ENCODE measurements at regions not wholly inside any gene's neighbourhood (a gene's known extent, or its start where the extent isn't known, plus 50 kb on each side); places are given as distances from the start of the nearest gene placed in this dataset.

DNA sequence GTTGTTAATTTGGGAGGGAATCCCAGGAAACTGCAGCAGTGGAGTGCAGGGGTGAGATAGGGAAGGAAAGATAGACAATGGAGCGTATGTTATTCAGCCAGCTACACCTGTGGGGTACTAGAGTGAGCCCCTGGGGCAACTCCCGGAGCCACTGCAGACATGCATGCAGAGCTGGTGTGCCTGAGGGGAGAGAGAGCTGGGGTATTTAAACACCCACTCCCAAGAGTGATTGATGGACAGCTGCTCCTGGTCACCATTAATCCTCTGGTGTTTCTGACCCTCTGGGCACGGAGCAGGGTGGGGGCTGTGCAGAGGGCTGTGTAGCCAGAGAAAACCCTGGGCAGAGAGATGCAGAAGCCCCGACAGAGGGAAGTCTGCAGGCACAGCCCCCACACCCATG is 146.7 kb upstream of the CDH4 start:
- H3K27me3 Mint-ChIP-seq = peaks cover 3 to 13% of the 10 kb centered on the region in 2 donors
- H3K4me3 Mint-ChIP-seq = no peak overlapping the region
- no peak for ATAC-seq (replicated peaks)
- H3K27ac Mint-ChIP-seq = no peak overlapping the region
- no peaks in the 10 kb centered on the region for H3K4me1 Mint-ChIP-seq
- DNase-seq = no peak
- peaks cover 4 to 8% of the 10 kb centered on the region in 2 donors for H3K9me3 Mint-ChIP-seq
- no peaks in the 10 kb centered on the region for H3K36me3 Mint-ChIP-seq

DNA sequence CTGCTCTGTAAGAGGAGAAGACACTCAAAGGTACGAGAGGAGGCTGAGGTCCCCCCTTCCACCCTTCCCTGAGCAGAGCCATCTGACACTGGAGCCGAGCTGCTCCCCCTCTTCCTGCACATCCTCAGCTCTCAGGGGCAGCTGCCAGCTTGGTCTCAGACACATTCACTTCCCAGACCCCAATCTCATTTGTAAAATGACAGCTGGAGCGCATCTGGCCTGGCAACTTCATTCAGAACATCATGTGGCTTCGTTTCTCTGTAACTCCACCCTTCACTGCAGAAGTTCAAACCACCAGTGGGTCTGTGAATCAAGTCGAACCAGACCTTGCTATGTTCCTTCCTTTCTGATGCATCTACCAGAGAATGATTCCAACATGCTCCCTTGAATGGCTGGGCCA is 145.6 kb upstream of the CDH4 start:
- Mint-ChIP-seq H3K27me3 (peaks cover 3 to 10% of the 10 kb centered on the region in 2 donors), H3K4me3 (no peak overlapping the region), H3K4me1 (no peaks in the 10 kb centered on the region), H3K9me3 (peaks cover 2 to 4% of the 10 kb centered on the region in 2 donors), H3K27ac (no peak overlapping the region), H3K36me3 (no peaks in the 10 kb centered on the region)
- ATAC-seq (replicated peaks) = no peak
- no peak for DNase-seq

DNA sequence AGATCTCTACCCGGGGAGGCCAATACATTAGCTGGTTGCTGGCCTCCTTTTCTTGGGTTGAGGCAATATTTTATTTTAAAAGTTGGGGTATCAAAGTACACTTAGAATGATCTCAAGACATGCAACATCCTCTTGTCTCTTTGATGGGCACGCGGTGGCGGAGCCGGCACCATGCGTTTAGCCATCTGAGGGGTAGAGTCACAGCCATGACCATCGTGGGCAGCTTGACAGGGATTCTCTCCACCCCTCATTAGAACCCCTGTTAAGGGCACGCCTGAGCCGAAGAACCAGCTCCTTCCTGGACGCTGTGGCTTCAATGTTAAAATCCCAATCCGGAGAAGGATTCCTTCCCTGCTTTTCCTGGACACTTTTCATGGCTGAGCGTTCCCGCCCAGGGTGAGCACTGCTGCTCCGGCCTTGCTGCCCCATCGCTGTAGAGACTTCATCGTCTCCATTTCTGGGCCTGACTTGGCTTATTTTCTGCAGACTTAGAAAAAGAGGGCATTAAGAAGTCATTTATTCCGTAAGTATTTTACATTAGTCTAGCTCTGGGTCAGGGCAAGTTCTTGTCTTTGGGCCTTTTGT is 142.7 kb upstream of the CDH4 start:
- no peak for DNase-seq
- Mint-ChIP-seq H3K27ac (no peak overlapping the region), H3K4me3 (no peak overlapping the region), H3K9me3 (no peaks in the 10 kb centered on the region), H3K27me3 (peaks cover 3 to 7% of the 10 kb centered on the region in 2 donors), H3K36me3 (no peaks in the 10 kb centered on the region), H3K4me1 (no peaks in the 10 kb centered on the region)
- no peak for ATAC-seq (replicated peaks)

DNA sequence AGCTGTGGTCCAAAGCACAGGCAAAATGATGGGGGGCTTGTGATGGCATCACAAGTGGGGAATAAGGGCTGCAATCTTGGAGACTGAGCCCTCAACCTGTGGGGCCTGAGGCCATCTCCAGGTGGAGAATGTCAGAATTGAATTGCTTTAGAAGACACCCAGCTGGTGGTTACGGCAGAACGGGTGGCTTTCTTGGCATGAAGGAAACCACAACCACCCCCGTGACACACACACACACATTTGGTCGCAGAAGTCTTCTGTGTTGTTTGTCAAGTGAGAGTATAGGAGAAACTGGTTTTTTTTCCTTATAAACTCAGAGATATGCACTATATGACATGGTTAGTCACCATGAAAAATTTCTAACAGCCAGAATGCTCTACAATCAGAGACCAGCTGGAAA is 139.5 kb upstream of the CDH4 start:
- Mint-ChIP-seq H3K27me3 (no peaks in the 10 kb centered on the region), H3K4me3 (no peak overlapping the region), H3K9me3 (no peaks in the 10 kb centered on the region), H3K27ac (no peak overlapping the region), H3K4me1 (no peaks in the 10 kb centered on the region), H3K36me3 (no peaks in the 10 kb centered on the region)
- no peak for DNase-seq
- no peak for ATAC-seq (replicated peaks)

DNA sequence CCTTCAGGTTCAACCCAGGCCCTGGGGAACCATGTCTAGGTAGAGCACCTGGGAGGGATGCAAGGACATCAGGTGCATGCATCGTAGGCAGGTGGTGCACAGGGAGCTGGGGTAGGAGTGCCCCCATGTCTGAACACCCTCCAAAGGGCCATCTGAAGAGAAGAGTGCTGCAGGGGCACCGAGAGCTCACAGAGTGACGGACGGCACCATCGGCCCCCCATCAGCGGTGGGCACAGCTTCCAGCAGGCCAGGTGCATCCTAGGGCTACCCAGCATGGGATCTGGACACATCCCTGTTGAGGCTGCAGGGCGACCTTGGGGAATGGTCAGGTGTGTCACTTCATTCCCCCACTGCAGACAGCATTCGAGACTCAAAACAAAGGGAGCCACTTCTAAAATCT is 138.3 kb upstream of the CDH4 start:
- peaks cover 0 to 4% of the 10 kb centered on the region in 2 donors for H3K27me3 Mint-ChIP-seq
- DNase-seq = no peak
- H3K36me3 Mint-ChIP-seq = no peaks in the 10 kb centered on the region
- no peaks in the 10 kb centered on the region for H3K4me1 Mint-ChIP-seq
- ATAC-seq (replicated peaks) = no peak
- no peak overlapping the region for H3K27ac Mint-ChIP-seq
- H3K4me3 Mint-ChIP-seq = no peak overlapping the region
- H3K9me3 Mint-ChIP-seq = no peaks in the 10 kb centered on the region

DNA sequence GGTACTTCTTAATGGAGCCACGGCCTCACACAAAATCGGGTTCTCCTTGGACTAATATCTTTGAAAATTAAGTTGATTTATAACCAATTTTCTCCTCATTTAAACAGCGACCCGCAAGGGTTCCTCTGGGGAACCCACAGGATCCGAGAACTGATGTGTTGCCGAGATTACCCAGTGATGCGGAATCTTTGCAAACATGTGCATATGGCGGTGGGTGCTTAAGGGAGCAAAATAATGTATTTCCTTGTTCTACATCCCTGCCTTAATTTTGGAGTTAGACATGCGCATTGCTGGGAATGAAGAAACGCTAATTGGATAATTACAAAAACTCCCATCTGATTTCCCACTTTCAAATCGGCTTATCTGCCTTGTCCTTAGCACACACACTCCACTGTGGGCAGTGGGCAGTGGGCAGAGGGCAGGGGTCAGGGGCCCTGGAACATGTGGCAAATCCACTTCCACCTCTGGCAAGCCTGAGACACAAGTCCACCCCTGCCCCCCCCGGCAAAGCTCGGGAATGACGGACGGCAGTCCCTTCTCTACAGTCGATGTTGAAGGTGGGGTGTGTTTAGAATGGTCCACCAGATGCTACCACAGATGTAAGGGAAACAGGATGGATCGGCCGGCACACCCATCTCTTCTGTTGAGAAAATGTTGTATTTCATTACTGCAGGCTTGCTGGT is 137.4 kb upstream of the CDH4 start:
- peaks cover 0 to 9% of the 10 kb centered on the region in 2 donors for H3K27me3 Mint-ChIP-seq
- peaks cover 0 to 1% of the 10 kb centered on the region in 2 donors for H3K4me1 Mint-ChIP-seq
- ATAC-seq (replicated peaks) (no peak), DNase-seq (no peak)
- no peak overlapping the region for H3K27ac Mint-ChIP-seq
- H3K4me3 Mint-ChIP-seq = no peak overlapping the region
- H3K9me3 Mint-ChIP-seq = no peaks in the 10 kb centered on the region
- no peaks in the 10 kb centered on the region for H3K36me3 Mint-ChIP-seq

DNA sequence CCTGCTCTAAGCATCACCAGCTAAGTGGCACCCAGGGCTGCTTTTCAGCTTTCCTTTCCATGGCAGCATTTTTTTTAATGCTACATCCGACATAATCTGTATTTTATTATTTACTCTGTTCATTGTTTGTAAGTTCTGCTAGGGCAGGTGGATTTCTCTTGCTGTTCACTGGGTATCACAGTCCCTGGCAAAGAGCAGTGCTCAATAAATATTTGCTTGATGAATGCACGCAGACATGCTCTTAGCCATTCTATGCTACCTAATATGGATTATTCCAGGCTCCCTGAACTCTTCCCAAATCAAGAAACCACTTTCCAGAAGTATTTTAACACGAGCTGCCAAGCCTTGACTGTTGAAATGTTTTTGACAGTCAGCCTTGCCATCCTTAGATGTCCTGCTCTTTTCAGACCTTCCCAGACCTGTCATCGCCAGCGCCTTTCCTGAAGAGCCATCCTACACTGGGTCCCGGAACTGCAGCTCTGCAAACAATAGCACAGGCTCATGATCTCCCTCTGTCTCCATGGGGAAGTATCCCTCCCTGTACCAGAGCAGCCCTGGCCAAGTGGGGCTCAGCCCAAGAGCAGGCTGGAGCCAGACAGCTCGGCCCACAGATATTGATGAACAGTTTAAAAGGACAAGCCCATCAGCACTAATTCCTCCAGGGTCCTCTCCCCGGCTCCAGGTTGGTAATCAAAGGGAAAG is 136.5 kb upstream of the CDH4 start:
- peaks cover 0 to 12% of the 10 kb centered on the region in 2 donors for H3K27me3 Mint-ChIP-seq
- DNase-seq = no peak
- no peak overlapping the region for H3K27ac Mint-ChIP-seq
- no peak for ATAC-seq (replicated peaks)
- peaks cover 5 to 9% of the 10 kb centered on the region in 2 donors for H3K4me1 Mint-ChIP-seq
- peaks cover under 1 to 1% of the 10 kb centered on the region in 2 donors for H3K9me3 Mint-ChIP-seq
- H3K36me3 Mint-ChIP-seq = no peaks in the 10 kb centered on the region
- H3K4me3 Mint-ChIP-seq = no peak overlapping the region

DNA sequence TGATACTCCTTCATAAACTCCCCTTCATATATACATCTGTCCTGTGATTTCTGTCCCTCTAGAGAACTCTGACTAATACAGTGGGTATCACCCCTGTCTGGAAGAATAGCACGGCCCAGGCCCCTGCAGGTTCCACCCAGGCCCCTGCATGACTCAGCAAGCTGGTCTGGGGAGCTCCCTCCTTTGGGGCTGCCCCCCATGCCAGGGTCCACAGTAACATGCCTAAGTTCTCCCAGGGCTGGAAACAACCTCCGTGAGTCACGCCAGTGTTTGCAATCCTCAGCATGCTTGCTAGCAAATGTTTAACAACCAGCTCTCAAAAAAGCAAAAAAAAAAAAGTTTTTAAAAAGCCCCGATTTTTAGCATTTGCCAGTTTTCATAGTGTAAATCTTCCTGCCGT is 134.3 kb upstream of the CDH4 start:
- Mint-ChIP-seq H3K4me1 (peaks cover 9 to 15% of the 10 kb centered on the region in 2 donors), H3K9me3 (peaks cover 1 to 6% of the 10 kb centered on the region in 2 donors), H3K36me3 (no peaks in the 10 kb centered on the region), H3K27ac (no peak overlapping the region), H3K27me3 (peaks cover 0 to 17% of the 10 kb centered on the region in 2 donors), H3K4me3 (no peak overlapping the region)
- DNase-seq (no peak), ATAC-seq (replicated peaks) (no peak)

DNA sequence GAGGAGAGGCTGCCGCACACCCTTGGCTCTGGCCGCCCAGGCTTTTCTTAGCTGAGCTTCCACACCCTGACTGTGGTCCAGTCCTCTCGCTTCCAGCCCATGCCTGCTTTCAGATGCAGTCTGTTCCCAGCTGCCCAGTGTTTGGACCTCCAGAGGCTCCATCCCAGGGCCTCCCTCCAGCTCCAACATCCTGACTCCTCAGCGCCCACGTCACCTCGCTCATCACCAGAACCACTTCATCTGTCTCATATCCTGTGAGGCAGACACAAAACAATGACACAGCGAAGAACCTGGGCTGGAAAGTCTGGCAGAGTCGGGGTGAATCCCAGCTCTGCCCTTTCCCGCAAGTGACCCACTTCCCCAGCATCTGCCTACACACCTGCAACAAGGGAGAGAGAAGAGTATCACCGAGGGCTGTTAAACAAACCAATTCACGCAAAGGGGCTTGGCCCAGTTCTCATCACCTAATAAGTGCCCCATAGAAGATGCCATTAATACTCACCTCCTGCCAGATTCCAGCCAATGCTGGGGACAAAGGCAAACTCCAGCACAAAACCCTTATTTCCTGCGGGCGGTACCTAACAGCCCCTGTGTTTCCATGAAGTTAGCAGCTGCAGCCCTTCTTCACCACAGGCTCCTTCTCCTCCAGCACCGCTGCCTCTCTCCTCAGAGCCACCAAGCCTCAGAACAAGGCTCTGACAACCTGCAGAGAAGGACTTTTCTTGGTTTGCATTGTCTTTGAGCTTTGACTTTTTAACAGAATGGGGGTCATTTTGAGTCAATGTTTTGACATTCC is 133.4 kb upstream of the CDH4 start:
- H3K9me3 Mint-ChIP-seq = peaks cover 1 to 6% of the 10 kb centered on the region in 2 donors

DNA sequence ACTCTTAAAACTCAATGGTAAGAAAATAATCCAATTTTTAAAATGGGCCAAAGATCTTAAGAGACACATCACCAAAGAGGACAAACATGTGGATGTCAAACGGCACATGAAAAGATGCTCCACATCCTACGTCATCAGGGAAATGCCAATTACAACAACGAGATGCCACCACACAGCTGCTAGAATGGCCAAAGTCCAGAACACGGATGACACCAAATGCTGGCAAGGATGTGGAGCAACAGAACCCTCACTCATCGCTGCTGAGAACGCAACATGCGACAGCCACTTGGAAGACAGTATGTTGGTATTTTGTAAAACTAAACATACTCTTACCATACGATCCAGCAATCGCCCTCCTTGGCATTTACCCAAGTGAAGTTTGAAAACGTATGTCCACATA is 132.8 kb upstream of the CDH4 start:
- ATAC-seq (replicated peaks) (no peak), DNase-seq (no peak)
- no peaks in the 10 kb centered on the region for H3K36me3 Mint-ChIP-seq
- H3K9me3 Mint-ChIP-seq = peaks cover 1 to 6% of the 10 kb centered on the region in 2 donors
- no peak overlapping the region for H3K4me3 Mint-ChIP-seq
- peaks cover 0 to 17% of the 10 kb centered on the region in 2 donors for H3K27me3 Mint-ChIP-seq
- peaks cover 9 to 15% of the 10 kb centered on the region in 2 donors for H3K4me1 Mint-ChIP-seq
- H3K27ac Mint-ChIP-seq = no peak overlapping the region

More for the DNA sequence above, 133.4 kb upstream of the CDH4 start:
- H3K4me1 Mint-ChIP-seq = peaks cover 9 to 15% of the 10 kb centered on the region in 2 donors
- DNase-seq = no peak
- H3K36me3 Mint-ChIP-seq = no peaks in the 10 kb centered on the region
- H3K27ac Mint-ChIP-seq = no peak overlapping the region
- no peak overlapping the region for H3K4me3 Mint-ChIP-seq
- no peak for ATAC-seq (replicated peaks)
- H3K27me3 Mint-ChIP-seq = peaks cover 0 to 17% of the 10 kb centered on the region in 2 donors

DNA sequence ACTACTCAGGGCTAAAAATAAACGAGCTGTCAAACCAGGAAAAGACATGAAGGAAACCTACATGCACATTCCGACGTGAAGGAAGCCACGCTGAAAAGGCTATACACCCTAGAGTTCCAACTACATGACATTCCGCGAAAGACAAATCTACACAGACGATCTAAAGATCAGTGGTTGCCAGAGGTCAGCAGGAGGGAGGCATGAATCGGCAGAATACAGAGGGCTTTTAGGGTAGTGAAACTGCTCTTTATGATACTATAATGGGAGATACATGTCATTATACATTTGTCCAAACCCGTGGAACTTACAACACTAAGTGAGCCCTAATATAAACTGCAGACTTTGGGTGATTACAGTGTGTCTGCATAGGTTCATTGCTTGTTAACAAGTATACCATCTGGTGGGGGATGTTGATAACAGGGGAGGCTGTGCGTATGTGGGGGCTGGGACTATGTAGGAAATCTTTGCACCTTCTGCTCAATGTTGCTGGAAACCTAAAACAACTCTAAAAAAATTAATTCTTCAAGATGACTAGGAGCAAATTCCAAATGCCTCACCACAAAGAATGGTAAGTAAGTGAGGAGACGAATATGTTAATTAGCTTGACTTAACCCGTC is 132.2 kb upstream of the CDH4 start:
- Mint-ChIP-seq H3K4me3 (no peak overlapping the region), H3K27me3 (peaks cover 0 to 17% of the 10 kb centered on the region in 2 donors), H3K9me3 (peaks cover 1 to 6% of the 10 kb centered on the region in 2 donors), H3K4me1 (peaks cover 9 to 15% of the 10 kb centered on the region in 2 donors), H3K36me3 (no peaks in the 10 kb centered on the region), H3K27ac (no peak overlapping the region)
- ATAC-seq (replicated peaks) (no peak), DNase-seq (no peak)

DNA sequence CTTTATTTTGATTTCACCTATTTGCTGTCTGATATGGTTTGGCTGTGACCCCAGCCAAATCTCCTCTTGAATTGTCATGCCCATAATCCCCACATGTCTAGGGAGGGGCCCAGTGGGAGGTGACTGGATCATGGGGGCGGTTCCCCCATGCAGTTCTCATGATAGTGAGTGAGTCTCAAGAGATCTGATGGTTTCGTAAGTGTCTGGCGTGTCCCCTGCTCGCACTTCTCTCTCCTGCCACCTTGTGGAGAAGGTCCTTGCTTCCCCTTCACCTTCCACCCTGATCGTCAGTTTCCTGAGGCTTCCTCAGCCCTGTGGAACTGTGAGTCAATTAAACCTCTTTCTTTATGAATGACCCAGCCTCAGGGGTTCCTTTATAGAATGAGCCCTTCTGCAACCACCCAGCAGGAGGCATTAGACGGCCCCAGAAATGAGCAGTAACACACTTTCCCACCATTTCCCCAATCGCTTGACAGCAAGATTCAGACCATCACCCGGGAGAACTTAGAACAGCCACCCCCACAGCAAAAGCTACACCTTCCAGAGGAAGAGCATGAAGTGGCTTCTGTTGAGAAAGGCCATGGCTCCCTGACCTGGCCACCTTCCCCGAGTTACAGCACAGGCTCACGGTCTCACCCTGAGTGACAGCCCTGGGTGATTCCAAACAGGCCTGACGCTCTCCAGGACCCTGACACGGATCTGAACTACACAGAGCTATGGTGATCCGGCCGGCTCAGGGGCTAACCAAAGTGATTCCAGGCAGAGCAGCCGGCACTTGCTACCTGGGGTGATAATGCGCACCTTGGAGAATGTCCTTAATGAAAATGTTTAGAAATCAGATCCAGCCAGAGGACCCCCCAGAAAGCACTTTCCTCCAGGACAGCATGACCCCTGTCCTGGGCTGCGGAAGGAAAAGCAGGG is 131.2 kb upstream of the CDH4 start:
- ATAC-seq (replicated peaks) (peak; percentile 78 to 80), DNase-seq (peak; percentile 23)
- Mint-ChIP-seq H3K9me3 (peaks cover 1 to 6% of the 10 kb centered on the region in 2 donors), H3K4me1 (peaks cover 9 to 15% of the 10 kb centered on the region in 2 donors), H3K36me3 (no peaks in the 10 kb centered on the region), H3K27ac (no peak overlapping the region), H3K4me3 (no peak overlapping the region), H3K27me3 (peaks cover 0 to 17% of the 10 kb centered on the region in 2 donors)

DNA sequence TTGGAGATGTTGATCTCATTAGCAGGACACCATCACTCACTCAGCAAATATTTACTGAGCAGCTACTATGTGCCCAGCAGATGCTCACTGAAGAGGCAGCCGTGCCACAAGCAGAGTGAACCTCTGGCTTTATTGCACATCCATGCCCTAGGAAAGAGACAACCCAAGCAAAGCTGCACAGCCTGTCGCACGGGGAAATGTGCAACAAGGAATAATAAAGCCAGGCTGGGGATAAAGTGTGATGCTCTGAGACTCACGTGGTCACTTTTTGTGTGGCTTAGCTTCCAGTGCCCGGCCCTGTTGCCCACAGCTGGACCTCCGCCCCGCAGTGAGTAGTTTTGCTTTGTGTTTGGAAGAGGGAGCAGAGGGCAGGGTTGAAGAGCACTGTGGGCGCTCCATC is 130.4 kb upstream of the CDH4 start:
- peaks cover 9 to 15% of the 10 kb centered on the region in 2 donors for H3K4me1 Mint-ChIP-seq
- H3K36me3 Mint-ChIP-seq = no peaks in the 10 kb centered on the region
- peaks cover 1 to 6% of the 10 kb centered on the region in 2 donors for H3K9me3 Mint-ChIP-seq
- no peak overlapping the region for H3K27ac Mint-ChIP-seq
- DNase-seq (no peak), ATAC-seq (replicated peaks) (no peak)
- H3K4me3 Mint-ChIP-seq = no peak overlapping the region
- peaks cover 0 to 17% of the 10 kb centered on the region in 2 donors for H3K27me3 Mint-ChIP-seq

All from stimulated activated naive B cell treated with anti-CD40 and anti-IgM and Interleukin-4, amounts not matched to agents 10 μg/mL and 1 μg/mL and 100 μg/mL, for 72 hours (primary cell).